Tibial nerve (tissue), 4 donors: ENCODE measurements at regions not wholly inside any gene's neighbourhood (a gene's known extent, or its start where the extent isn't known, plus 50 kb on each side); places are given as distances from the start of the nearest gene placed in this dataset.

Experiments used
- DNase-seq, 2 donors: peaks; one replicate each; pipeline ENCODE4 v3.0.0-alpha.2; 2019; ENCODE audit warnings: low spot score in 2 of 2
- H3K27ac ChIP-seq, 4 donors: fragments of 200-600 bp; sonication (generic) in 3 of 4; one replicate each; pipeline ENCODE4 v1.5.1; 2017 to 2019; ENCODE audit warnings: mild to moderate bottlenecking in 1 of 4
- H3K27me3 ChIP-seq, 2 donors: fragments of 200-600 bp; sonication (generic) in 1 of 2; one replicate each; pipeline versions ENCODE4 v1.5.1 to v1.6.0; 2017 to 2019
- H3K36me3 ChIP-seq, 3 donors: fragments of 200-600 bp; sonication (generic); one replicate each; pipeline ENCODE4 v1.5.1; 2018 to 2019
- H3K4me1 ChIP-seq, 4 donors: fragments of 200-600 bp; sonication (generic) in 3 of 4; one replicate each; pipeline ENCODE4 v1.5.1; 2017 to 2019
- H3K4me3 ChIP-seq, 4 donors: fragments of 200-600 bp; sonication (generic) in 3 of 4; one replicate each; pipeline ENCODE4 v1.5.1; 2017 to 2019; ENCODE audit warnings: mild to moderate bottlenecking in 1 of 4, moderate library complexity in 1 of 4
- H3K9me3 ChIP-seq, 4 donors: fragments of 200-600 bp; sonication (generic) in 3 of 4; one replicate each; pipeline ENCODE4 v1.5.1; 2017 to 2019
- EP300 ChIP-seq, 2 donors: sonication (generic); formaldehyde crosslinking; IDR thresholded peaks; one replicate each; pipeline ENCODE4 v1.6.1; 2017; ENCODE audit warnings: antibody characterized with exemption in 2 of 2, mild to moderate bottlenecking in 1 of 2
- POLR2A ChIP-seq, 2 donors: fragments of 450-650 bp; IDR thresholded peaks; one replicate each; pipeline ENCODE4 v1.6.1; 2017; ENCODE audit warnings: antibody characterized with exemption in 2 of 2, mild to moderate bottlenecking in 2 of 2, moderate library complexity in 2 of 2
- WGBS, 2 donors: methylation state at CpG; one replicate each; pipeline ENCODE4 v1.1.5; 2018; 5-methylcytosine and 5-hydroxymethylcytosine counted together
- TF ChIP-seq, protein P1 (sequence below), 5 experiments: fragments of 200-600 bp in 3 of 5; fragments of 450-650 bp in 2 of 5; sonication (generic) in 3 of 5; IDR thresholded peaks; one replicate each; pipeline ENCODE4 v1.5.1; 2016 to 2019; ENCODE audit warnings: antibody characterized with exemption in 5 of 5, mild to moderate bottlenecking in 3 of 5, moderate library complexity in 2 of 5

DNA sequence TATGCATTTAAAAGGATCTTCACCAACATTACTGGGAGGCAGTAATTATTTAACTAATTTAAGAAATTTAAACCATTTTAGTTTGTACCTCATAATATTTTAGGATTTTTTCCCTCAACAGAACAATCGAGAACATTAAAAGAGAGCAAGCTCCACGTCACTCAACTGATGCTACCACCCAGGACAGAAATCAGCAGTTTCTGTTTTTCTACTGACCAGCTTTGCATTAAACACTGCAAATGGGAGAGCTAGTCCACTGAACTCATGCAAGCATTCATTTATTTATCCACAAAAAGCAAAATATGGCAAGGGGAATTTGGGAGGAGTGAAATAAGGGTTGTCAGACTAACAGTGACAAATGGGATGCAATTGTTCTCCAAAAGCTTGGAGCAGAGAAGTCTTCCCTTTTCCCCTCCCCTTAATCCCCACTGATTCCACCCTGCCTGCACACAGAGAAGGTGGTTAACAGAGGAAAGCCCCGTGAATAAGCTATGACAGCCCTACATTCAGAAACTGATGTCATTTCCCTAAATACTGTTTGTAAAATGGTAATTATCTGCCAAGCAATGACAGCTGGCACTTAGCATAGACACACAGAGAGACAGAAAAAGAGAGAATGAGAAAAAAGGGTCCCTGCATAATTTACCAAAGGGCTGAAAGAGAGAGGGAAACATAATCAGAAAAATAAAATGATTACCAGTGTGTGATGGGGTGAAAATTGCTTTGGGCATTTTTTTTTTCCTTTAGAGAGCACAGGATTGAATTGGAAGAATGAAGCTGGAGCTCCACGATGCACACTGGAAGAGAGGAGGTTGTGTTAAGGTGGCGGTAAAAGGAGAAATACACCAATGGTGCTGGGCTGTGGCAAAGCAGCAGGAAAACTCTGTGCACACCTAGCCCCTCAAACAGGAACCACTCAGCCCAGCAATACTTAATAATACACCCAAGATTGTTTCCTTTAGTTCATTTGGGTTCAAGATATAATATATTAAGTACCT lies 777.4 kb downstream of the TUSC7 start:
- no peaks in the 10 kb centered on the region for H3K9me3 ChIP-seq

DNA sequence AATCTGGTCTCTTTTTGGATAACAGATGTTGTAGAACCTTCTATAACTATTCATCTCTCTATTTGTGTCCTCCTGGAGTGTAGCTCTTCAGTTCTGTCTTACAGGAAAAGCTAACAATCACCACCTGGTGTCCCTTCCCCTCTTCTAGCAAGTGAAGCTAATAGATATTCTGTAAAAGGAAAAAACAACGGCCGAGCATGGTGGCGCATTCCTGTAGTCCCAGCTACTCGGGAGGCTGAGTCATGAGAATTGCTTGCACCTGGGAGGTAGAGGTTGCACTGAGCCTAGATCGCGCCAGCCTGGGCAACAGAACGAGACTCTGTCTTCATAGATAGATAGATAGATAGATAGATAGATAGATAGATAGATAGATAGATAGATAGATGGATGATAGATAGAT lies 779.4 kb downstream of the TUSC7 start:
- Histone ChIP-seq H3K4me3 (no peak overlapping the region), H3K27ac (no peak overlapping the region), H3K4me1 (no peaks in the 10 kb centered on the region), H3K36me3 (no peaks in the 10 kb centered on the region), H3K9me3 (no peaks in the 10 kb centered on the region), H3K27me3 (no peaks in the 10 kb centered on the region)
- WGBS, 2 donors, result 90 to 91% methylated on average over 7 of the region's 7 CpGs
- no peak for TF ChIP-seq POLR2A (IDR thresholded peaks at IDR 0.05)
- TF ChIP-seq EP300 (IDR thresholded peaks at IDR 0.05), result no peak
- TF ChIP-seq, protein P1, sequence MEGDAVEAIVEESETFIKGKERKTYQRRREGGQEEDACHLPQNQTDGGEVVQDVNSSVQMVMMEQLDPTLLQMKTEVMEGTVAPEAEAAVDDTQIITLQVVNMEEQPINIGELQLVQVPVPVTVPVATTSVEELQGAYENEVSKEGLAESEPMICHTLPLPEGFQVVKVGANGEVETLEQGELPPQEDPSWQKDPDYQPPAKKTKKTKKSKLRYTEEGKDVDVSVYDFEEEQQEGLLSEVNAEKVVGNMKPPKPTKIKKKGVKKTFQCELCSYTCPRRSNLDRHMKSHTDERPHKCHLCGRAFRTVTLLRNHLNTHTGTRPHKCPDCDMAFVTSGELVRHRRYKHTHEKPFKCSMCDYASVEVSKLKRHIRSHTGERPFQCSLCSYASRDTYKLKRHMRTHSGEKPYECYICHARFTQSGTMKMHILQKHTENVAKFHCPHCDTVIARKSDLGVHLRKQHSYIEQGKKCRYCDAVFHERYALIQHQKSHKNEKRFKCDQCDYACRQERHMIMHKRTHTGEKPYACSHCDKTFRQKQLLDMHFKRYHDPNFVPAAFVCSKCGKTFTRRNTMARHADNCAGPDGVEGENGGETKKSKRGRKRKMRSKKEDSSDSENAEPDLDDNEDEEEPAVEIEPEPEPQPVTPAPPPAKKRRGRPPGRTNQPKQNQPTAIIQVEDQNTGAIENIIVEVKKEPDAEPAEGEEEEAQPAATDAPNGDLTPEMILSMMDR (IDR thresholded peaks at IDR 0.05), result no peak
- no peak for DNase-seq

More for the DNA sequence above, 777.4 kb downstream of the TUSC7 start:
- no peak for DNase-seq
- Histone ChIP-seq H3K27me3 (no peaks in the 10 kb centered on the region), H3K27ac (no peak overlapping the region), H3K4me1 (no peaks in the 10 kb centered on the region), H3K4me3 (no peak overlapping the region), H3K36me3 (no peaks in the 10 kb centered on the region)
- 67 to 72% methylated on average over 5 of the region's 5 CpGs for WGBS, 2 donors
- TF ChIP-seq, protein P1 (IDR thresholded peaks at IDR 0.05), result no peak
- no peak for TF ChIP-seq EP300 (IDR thresholded peaks at IDR 0.05)

DNA sequence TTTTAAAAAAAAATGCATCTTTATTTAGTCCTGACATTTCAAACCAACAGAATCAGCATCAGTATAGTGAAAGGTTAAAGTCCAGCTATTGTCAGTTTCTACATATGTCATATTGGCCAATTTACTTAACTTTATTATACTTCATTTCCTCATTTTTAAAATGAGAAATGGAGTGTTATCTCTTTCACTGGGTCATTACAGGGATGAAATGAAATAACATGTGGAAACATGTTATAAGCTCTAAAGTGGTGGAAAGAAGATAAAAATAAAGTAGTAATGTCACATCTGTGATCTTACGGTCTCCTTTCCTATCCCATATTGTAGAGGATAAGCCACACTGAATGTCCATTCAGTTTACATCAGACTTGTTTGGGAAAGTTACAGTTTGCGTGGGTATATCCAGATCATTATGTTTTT lies 780.1 kb downstream of the TUSC7 start:
- WGBS, 2 donors, result 96 to 97% methylated on average over 2 of the region's 2 CpGs
- no peaks in the 10 kb centered on the region for H3K27me3 ChIP-seq
- H3K4me1 ChIP-seq, result no peaks in the 10 kb centered on the region
- no peak overlapping the region for H3K4me3 ChIP-seq
- no peak for DNase-seq
- no peaks in the 10 kb centered on the region for H3K36me3 ChIP-seq
- no peak for TF ChIP-seq POLR2A (IDR thresholded peaks at IDR 0.05)
- no peak for TF ChIP-seq EP300 (IDR thresholded peaks at IDR 0.05)
- TF ChIP-seq, protein P1 (IDR thresholded peaks at IDR 0.05), result no peak
- no peak overlapping the region for H3K27ac ChIP-seq
- no peaks in the 10 kb centered on the region for H3K9me3 ChIP-seq

DNA sequence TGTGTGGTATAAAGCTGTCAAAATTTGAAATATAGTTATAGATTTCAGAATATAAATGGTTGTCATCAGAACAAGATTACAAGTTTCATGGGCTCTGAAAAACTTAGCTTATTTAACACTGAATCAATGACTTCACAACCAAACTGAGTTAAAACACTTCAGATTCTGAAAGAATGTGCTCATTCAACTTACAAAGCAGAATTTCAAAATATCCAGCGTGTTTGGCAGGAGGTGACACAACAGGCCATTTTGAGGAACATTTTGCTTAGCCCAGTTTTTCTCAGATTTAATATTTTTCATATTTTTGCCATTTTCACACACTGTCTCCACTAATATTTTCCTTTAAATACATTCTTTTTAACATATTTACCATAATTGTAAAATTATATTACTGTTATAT lies 781.1 kb downstream of the TUSC7 start:
- Histone ChIP-seq H3K9me3 (no peaks in the 10 kb centered on the region), H3K36me3 (no peaks in the 10 kb centered on the region), H3K27me3 (no peaks in the 10 kb centered on the region), H3K4me1 (no peaks in the 10 kb centered on the region), H3K27ac (peak overlapping the region in 1 of 4 donors; percentile 32), H3K4me3 (no peak overlapping the region)
- WGBS, 2 donors, result 36 to 45% methylated on average over 1 of the region's 1 CpG
- TF ChIP-seq POLR2A (IDR thresholded peaks at IDR 0.05) (no peak), EP300 (IDR thresholded peaks at IDR 0.05) (no peak)
- TF ChIP-seq, protein P1 (IDR thresholded peaks at IDR 0.05), result no peak
- DNase-seq, result no peak

DNA sequence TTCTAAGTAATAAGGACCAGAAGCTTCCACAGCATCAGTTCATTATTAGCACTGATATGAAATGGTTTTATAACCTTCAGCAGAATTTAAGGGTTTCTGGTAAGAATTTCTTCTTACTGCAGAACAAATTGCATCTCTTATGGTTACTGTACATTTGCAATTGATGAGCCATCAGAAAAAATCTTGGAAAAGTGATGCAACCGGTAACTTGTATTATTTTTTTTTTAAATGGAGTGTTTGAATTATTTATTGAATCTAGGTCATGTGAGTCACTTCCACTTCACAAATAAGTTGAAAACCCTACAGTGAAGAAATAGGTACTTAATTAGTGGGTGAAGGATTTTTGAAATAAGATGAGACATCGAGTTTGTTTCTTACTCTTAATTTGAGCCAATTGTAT lies 786.0 kb downstream of the TUSC7 start:
- H3K27ac ChIP-seq, result no peak overlapping the region
- no peaks in the 10 kb centered on the region for H3K27me3 ChIP-seq
- DNase-seq, result no peak
- no peaks in the 10 kb centered on the region for H3K9me3 ChIP-seq
- no peak for TF ChIP-seq EP300 (IDR thresholded peaks at IDR 0.05)
- TF ChIP-seq, protein P1 (IDR thresholded peaks at IDR 0.05), result no peak
- TF ChIP-seq POLR2A (IDR thresholded peaks at IDR 0.05), result no peak
- 93 to 94% methylated on average over 2 of the region's 2 CpGs for WGBS, 2 donors
- H3K4me1 ChIP-seq, result no peaks in the 10 kb centered on the region
- no peaks in the 10 kb centered on the region for H3K36me3 ChIP-seq
- H3K4me3 ChIP-seq, result no peak overlapping the region
